ENCODE measurements at regions not wholly inside any gene's neighbourhood (a gene's known extent, or its start where the extent isn't known, plus 50 kb on each side); places are given as distances from the start of the nearest gene placed in this dataset.
"Not testable (repeated sequence)": the region's sequence is repeated elsewhere in the genome, so short reads cannot be mapped to it uniquely, and the experiment has no call there.

DNA sequence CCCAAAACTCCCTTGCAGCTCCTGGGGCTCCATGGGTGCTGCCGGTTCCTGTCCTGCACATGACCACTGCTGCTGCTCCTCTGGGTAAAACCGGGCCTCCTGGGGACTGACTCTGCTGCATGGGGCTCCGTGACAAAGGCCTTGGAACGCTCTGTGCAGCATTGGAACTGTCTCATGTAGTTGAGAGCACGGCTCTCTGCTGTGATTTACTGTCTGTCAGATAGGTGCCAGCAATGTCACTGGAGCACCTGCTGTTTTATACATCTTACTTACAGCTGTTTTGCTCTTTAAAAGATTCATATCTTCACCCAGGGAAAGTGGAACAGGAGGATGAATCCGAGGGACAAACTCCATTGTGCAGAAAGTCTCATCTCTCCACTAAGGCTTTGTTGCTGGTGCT lies 138.1 kb downstream of the YIPF5 start:
- no peaks in the 10 kb centered on the region for H3K9me3 ChIP-seq (ENCODE audit: control insufficient read depth, low read length)
- H3K9ac ChIP-seq (ENCODE audit: low read length) = no peak overlapping the region
- peaks cover 16% of the 10 kb centered on the region for H3K4me1 ChIP-seq (ENCODE audit: control insufficient read depth, insufficient read depth, low read length)
- no peaks in the 10 kb centered on the region for H3K36me3 ChIP-seq (ENCODE audit: control insufficient read depth, insufficient read depth, low read length, severe bottlenecking)
- DNase-seq (ENCODE audit: low read depth) = no peak
- no peaks in the 10 kb centered on the region for H3K27me3 ChIP-seq (replicated peaks; ENCODE audit: control insufficient read depth, insufficient read depth, low read length)
- no peak overlapping the region for H3K4me3 ChIP-seq (ENCODE audit: low read length)

DNA sequence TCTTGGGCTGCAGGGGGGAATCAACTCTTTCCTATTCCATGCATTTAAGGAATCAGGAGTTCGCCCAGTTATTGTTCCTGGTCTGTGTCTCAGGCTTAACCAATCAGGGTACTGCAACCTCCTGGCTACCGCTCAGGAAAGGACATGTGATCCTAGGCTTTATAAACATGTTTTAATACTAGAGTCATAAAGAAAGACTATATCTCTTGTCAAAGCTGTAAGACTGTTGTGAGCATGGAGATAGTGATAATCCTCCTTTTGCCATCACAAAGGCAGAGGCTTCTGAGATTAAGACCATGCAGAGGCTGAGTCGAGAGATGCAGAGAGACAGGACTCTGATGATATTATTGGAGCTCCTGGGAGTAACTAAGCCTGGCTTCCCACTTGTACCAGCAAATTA lies 137.0 kb downstream of the YIPF5 start:
- Histone ChIP-seq H3K27me3 (replicated peaks; ENCODE audit: control insufficient read depth, insufficient read depth, low read length) (no peaks in the 10 kb centered on the region), H3K9ac (ENCODE audit: low read length) (no peak overlapping the region), H3K9me3 (ENCODE audit: control insufficient read depth, low read length) (no peaks in the 10 kb centered on the region), H3K36me3 (ENCODE audit: control insufficient read depth, insufficient read depth, low read length, severe bottlenecking) (no peaks in the 10 kb centered on the region), H3K4me1 (ENCODE audit: control insufficient read depth, insufficient read depth, low read length) (peaks cover 9% of the 10 kb centered on the region), H3K4me3 (ENCODE audit: low read length) (no peak overlapping the region)
- DNase-seq (ENCODE audit: low read depth) = no peak

DNA sequence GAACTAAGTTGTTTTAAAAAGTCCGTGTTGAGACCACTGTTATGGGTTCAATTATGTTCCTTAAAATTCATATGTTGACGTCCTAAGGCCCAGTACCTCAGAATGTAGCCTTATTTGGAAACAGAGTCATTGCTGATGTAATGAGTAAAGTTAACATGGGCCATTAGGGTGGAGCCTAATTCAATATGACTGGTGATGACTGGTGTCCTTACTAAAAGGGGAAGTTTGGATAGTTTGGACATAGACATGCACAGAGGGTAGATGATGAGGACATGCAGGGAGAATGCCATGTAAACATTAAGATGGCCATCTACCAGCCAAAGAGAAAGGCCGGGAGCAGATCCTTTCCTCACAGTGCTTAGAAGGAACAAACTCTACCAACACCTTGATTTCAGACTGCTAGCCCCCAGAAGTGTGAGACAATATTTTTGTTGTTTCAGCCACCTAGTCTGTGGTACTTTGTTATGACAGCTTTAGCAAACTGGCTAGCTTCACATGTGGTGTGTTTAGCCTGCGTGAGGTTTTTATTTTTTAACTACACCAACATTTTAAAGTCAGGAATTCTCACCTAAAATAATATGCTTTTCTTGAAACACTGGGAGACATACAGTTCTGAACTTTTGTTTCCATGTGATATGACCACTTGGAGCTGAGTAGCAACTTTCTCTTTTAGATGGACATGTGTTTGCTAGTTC lies 135.3 kb downstream of the YIPF5 start:
- Histone ChIP-seq H3K36me3 (ENCODE audit: control insufficient read depth, insufficient read depth, low read length, severe bottlenecking) (no peaks in the 10 kb centered on the region), H3K9me3 (ENCODE audit: control insufficient read depth, low read length) (no peaks in the 10 kb centered on the region), H3K4me1 (ENCODE audit: control insufficient read depth, insufficient read depth, low read length) (peaks cover 6% of the 10 kb centered on the region), H3K27me3 (replicated peaks; ENCODE audit: control insufficient read depth, insufficient read depth, low read length) (no peaks in the 10 kb centered on the region), H3K9ac (ENCODE audit: low read length) (no peak overlapping the region), H3K4me3 (ENCODE audit: low read length) (no peak overlapping the region)
- no peak for DNase-seq (ENCODE audit: low read depth)

DNA sequence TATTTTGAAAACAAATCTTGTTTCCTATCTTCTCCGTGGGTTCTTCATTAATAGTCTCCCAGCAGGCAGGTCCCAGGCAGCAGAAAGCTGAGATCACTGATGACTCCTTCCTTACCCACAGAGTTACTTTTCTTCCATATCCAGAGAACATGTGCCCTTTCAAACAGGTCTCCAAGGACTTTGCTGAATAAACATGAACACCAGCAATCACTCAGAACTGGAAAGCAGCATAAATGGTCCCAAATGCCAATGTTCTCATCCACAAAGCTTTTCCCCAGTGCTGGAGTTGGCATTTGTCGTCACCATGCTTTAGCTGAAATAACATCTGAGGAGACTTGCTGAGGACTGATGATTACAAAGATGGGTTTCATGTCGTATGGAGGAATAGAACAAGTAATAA lies 134.0 kb downstream of the YIPF5 start:
- Histone ChIP-seq H3K36me3 (ENCODE audit: control insufficient read depth, insufficient read depth, low read length, severe bottlenecking) (no peaks in the 10 kb centered on the region), H3K27me3 (replicated peaks; ENCODE audit: control insufficient read depth, insufficient read depth, low read length) (no peaks in the 10 kb centered on the region), H3K9ac (ENCODE audit: low read length) (no peak overlapping the region), H3K4me3 (ENCODE audit: low read length) (no peak overlapping the region), H3K9me3 (ENCODE audit: control insufficient read depth, low read length) (no peaks in the 10 kb centered on the region), H3K4me1 (ENCODE audit: control insufficient read depth, insufficient read depth, low read length) (peaks cover 6% of the 10 kb centered on the region)
- DNase-seq (ENCODE audit: low read depth) = no peak

DNA sequence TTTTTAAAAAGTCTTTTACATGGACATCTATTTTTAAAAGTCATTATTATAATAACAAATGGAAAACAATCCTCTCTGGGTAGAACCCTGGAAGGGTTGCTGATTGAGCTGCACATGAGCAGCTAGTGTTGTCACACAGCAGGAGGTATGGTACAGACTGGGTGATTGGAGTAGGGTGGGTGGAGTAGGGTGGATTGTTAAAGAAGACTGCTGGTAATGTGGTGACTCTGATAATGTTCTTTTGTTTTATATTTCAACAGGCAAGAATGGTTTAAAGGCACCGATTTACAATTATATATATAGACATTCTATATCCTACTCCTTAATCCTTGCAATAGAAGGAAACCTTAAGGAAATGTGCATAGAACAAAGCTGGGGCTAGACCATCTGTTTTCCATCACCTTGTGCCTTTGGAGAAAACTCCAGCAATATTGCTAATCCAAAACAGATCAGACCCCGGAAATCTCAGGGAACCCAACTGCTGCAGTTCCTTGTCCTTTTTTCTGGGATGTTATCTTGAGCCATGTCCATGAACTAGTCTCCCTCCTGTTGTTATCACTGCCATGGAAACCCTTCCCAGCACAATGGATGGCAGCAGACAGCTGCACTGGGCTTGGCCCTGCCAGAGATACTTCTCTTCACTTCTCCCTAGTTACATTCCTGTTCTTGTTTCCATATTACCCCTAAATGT lies 129.7 kb downstream of the YIPF5 start:
- no peak overlapping the region for H3K4me3 ChIP-seq (ENCODE audit: low read length)
- peak; percentile 42 for DNase-seq (ENCODE audit: low read depth)
- no peak overlapping the region for H3K9ac ChIP-seq (ENCODE audit: low read length)
- no peaks in the 10 kb centered on the region for H3K36me3 ChIP-seq (ENCODE audit: control insufficient read depth, insufficient read depth, low read length, severe bottlenecking)
- H3K27me3 ChIP-seq (replicated peaks; ENCODE audit: control insufficient read depth, insufficient read depth, low read length) = no peaks in the 10 kb centered on the region
- H3K4me1 ChIP-seq (ENCODE audit: control insufficient read depth, insufficient read depth, low read length) = peaks cover 3% of the 10 kb centered on the region
- H3K9me3 ChIP-seq (ENCODE audit: control insufficient read depth, low read length) = no peaks in the 10 kb centered on the region

DNA sequence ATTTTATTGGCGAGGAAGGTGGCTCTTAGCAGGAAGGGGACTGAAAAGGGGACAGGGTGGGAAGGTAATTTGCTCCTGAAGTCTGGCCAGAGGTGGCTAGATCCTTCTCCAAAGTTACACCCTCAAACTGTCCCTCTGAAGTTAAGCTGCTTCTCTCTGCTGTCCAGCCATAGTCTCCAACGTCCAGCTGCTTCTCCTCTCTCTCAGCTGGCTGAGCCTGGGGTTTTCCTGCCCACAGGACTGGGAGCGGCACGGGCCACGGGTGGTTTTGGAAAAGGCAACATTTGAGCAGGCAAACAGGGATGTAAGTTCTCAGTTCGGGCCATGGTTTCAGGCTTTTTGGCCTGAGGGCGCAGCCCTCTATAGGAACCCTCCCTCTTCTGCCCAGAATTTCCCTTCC lies 128.3 kb downstream of the YIPF5 start:
- Histone ChIP-seq H3K36me3 (ENCODE audit: control insufficient read depth, insufficient read depth, low read length, severe bottlenecking) (no peaks in the 10 kb centered on the region), H3K27me3 (replicated peaks; ENCODE audit: control insufficient read depth, insufficient read depth, low read length) (no peaks in the 10 kb centered on the region), H3K9ac (ENCODE audit: low read length) (no peak overlapping the region), H3K4me1 (ENCODE audit: control insufficient read depth, insufficient read depth, low read length) (no peaks in the 10 kb centered on the region), H3K9me3 (ENCODE audit: control insufficient read depth, low read length) (no peaks in the 10 kb centered on the region), H3K4me3 (ENCODE audit: low read length) (no peak overlapping the region)
- DNase-seq (ENCODE audit: low read depth) = no peak

DNA sequence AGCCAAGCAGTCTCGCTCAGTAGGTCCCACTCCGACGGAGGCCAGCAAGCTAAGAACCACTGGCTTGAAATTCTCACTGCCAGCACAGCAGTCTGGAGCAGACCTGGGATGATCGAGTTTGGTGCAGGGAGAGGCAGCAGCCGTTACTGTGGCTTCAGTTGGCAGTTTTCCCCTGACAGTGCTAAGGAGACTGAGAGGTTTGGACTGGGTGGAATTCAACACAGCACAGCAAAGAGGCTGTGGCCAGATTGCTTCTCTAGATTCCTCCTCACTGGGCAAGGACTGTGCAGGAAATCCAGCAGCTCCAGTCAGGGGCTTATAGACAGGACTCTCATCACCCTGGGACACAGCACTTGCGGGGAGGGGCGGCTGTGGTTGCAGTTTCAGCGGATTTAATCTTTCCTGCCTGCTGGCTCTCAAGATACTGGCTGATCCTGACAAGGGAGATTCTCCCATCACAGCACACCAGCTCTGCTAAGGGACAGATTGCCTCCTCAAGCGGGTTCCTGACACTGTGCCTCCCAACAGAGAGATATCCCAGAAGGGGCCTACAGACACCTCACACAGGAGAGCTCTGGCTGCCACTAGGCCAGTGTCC lies 122.1 kb downstream of the YIPF5 start:
- Histone ChIP-seq H3K4me1 (ENCODE audit: control insufficient read depth, insufficient read depth, low read length) (no peaks in the 10 kb centered on the region), H3K9ac (ENCODE audit: low read length) (no peak overlapping the region), H3K36me3 (ENCODE audit: control insufficient read depth, insufficient read depth, low read length, severe bottlenecking) (no peaks in the 10 kb centered on the region), H3K9me3 (ENCODE audit: control insufficient read depth, low read length) (no peaks in the 10 kb centered on the region), H3K4me3 (ENCODE audit: low read length) (no peak overlapping the region), H3K27me3 (replicated peaks; ENCODE audit: control insufficient read depth, insufficient read depth, low read length) (no peaks in the 10 kb centered on the region)
- peak; percentile 24 for DNase-seq (ENCODE audit: low read depth)

DNA sequence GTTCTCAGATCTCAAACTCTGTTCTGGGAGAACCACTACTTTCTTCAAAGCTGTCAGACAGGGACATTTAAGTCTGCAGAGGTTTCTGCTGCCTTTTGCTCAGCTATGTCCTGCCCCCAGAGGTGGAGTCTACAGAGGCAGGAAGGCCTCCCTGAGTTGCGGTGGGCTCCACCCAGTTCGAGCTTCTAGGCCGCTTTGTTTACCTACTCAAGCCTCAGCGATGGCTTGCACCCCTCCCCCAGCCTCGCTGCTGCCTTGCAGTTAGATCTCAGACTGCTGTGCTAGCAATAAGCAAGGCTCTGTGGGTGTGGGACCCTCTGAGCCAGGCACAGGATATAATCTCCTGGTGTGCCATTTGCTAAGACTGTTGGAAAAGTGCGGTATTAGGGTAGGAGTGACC lies 115.1 kb downstream of the YIPF5 start:
- H3K4me1 ChIP-seq (ENCODE audit: control insufficient read depth, insufficient read depth, low read length); H3K4me3 ChIP-seq (ENCODE audit: low read length); H3K9ac ChIP-seq (ENCODE audit: low read length); H3K27me3 ChIP-seq (replicated peaks; ENCODE audit: control insufficient read depth, insufficient read depth, low read length); DNase-seq (ENCODE audit: low read depth); H3K36me3 ChIP-seq (ENCODE audit: control insufficient read depth, insufficient read depth, low read length, severe bottlenecking); H3K9me3 ChIP-seq (ENCODE audit: control insufficient read depth, low read length): not testable (repeated sequence)

DNA sequence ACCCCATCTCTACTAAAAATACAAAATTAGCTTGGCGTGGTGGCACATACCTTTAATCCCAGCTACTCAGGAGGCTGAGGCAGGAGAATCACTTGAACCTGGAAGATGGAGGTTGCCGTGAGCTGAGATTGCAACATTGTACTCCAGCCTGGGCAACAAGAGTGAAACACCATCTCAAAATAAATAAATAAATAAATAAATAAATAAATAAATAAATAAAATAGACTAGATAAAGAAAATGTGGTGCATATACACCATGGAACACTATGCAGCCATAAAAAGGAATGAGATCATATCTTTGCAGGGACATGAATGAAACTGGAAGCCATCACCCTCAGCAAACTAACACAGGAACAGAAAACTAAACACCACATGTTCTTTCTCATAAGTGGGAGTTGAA lies 110.4 kb downstream of the YIPF5 start:
- DNase-seq (ENCODE audit: low read depth); H3K4me3 ChIP-seq (ENCODE audit: low read length); H3K9ac ChIP-seq (ENCODE audit: low read length); H3K4me1 ChIP-seq (ENCODE audit: control insufficient read depth, insufficient read depth, low read length); H3K27me3 ChIP-seq (replicated peaks; ENCODE audit: control insufficient read depth, insufficient read depth, low read length); H3K9me3 ChIP-seq (ENCODE audit: control insufficient read depth, low read length); H3K36me3 ChIP-seq (ENCODE audit: control insufficient read depth, insufficient read depth, low read length, severe bottlenecking): not testable (repeated sequence)

DNA sequence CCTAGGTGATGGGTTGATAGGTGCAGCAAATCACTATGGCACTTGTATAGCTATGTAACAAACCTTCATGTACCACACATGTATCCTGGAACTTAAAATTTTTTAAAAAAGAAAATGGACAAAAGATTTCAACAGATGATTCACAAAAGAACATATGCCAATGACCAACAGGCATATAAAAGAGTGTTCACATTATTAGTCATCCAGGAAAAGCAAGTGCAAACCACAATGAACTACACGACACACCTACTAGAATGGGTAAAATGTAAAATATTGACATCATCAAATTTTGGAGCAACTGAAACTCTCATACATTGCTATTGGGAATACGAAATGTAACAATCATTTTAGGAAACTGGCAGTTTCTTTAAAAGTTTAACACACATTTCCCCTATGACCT lies 109.9 kb downstream of the YIPF5 start:
- Histone ChIP-seq H3K36me3 (ENCODE audit: control insufficient read depth, insufficient read depth, low read length, severe bottlenecking) (no peaks in the 10 kb centered on the region), H3K9me3 (ENCODE audit: control insufficient read depth, low read length) (no peaks in the 10 kb centered on the region), H3K27me3 (replicated peaks; ENCODE audit: control insufficient read depth, insufficient read depth, low read length) (no peaks in the 10 kb centered on the region), H3K4me3 (ENCODE audit: low read length) (no peak overlapping the region), H3K4me1 (ENCODE audit: control insufficient read depth, insufficient read depth, low read length) (no peaks in the 10 kb centered on the region), H3K9ac (ENCODE audit: low read length) (no peak overlapping the region)
- no peak for DNase-seq (ENCODE audit: low read depth)

DNA sequence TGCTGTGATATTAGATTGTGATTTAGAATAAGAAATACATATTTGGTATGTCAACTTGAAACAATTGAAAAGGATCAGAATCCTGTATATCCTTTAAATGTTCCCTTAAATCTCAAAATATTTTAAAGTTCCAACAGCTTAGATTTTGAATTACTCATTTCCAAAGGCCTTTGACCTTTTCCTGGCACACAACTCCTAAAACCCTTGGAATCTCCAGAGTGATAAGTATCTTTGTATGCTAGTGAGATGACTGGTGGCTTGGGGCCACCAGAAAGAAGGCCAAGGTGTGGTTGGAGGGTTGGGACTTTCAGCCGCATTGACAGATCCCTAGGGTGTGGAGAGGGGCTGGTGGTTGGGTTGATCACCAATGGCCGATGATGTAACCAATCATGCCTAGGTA lies 104.7 kb downstream of the YIPF5 start:
- no peaks in the 10 kb centered on the region for H3K27me3 ChIP-seq (replicated peaks; ENCODE audit: control insufficient read depth, insufficient read depth, low read length)
- no peaks in the 10 kb centered on the region for H3K4me1 ChIP-seq (ENCODE audit: control insufficient read depth, insufficient read depth, low read length)
- H3K9ac ChIP-seq (ENCODE audit: low read length) = no peak overlapping the region
- H3K4me3 ChIP-seq (ENCODE audit: low read length) = no peak overlapping the region
- no peak for DNase-seq (ENCODE audit: low read depth)
- H3K36me3 ChIP-seq (ENCODE audit: control insufficient read depth, insufficient read depth, low read length, severe bottlenecking) = no peaks in the 10 kb centered on the region
- H3K9me3 ChIP-seq (ENCODE audit: control insufficient read depth, low read length) = no peaks in the 10 kb centered on the region
